MG63 (cell line): ENCODE measurements at regions not wholly inside any gene's neighbourhood (a gene's known extent, or its start where the extent isn't known, plus 50 kb on each side); places are given as distances from the start of the nearest gene placed in this dataset.

Experiments
- DNase-seq: peaks from one replicate; pipeline ENCODE4 v3.0.0-alpha.2; 2020
- H3K27me3 ChIP-seq: fragments of 250-450 bp; sonication (Bioruptor Pico); 2 replicates; pipeline ENCODE4 v1.5.1; 2020; ENCODE audit warnings: mild to moderate bottlenecking, moderate library complexity
- H3K36me3 ChIP-seq: fragments of 250-450 bp; sonication (Bioruptor Pico); 2 replicates; pipeline ENCODE4 v1.5.1; 2020; ENCODE audit warnings: mild to moderate bottlenecking, moderate library complexity
- H3K4me3 ChIP-seq: fragments of 250-450 bp; sonication (Bioruptor Pico); 2 replicates; pipeline ENCODE4 v1.5.1; 2020; ENCODE audit warnings: mild to moderate bottlenecking, moderate library complexity
- H3K9me3 ChIP-seq: fragments of 250-450 bp; sonication (Bioruptor Pico); 2 replicates; pipeline ENCODE4 v1.5.1; 2020; ENCODE audit warnings: mild to moderate bottlenecking, moderate library complexity

DNA sequence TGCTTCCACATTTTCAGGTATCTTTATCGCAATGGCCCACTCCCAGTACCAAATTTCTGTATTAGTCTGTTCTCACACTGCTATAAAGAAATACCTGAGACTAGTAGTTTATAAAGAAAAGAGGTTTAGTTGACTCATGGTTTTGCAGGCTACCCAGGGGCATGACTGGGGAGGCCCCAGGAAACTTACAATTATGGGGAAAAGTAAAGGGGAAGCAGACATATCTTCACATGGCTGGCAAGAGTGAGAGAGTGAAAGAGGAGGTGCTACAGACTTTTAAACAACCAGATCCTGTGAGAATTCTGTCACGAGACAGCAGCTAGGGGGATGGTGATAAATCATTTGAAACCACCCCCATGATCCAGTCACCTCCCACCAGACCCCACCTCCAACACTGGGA, 238.2 kb upstream of the DMAC1 start:
- Histone ChIP-seq H3K4me3 (no peak overlapping the region), H3K9me3 (no peaks in the 10 kb centered on the region), H3K36me3 (no peaks in the 10 kb centered on the region), H3K27me3 (no peaks in the 10 kb centered on the region)
- no peak for DNase-seq

DNA sequence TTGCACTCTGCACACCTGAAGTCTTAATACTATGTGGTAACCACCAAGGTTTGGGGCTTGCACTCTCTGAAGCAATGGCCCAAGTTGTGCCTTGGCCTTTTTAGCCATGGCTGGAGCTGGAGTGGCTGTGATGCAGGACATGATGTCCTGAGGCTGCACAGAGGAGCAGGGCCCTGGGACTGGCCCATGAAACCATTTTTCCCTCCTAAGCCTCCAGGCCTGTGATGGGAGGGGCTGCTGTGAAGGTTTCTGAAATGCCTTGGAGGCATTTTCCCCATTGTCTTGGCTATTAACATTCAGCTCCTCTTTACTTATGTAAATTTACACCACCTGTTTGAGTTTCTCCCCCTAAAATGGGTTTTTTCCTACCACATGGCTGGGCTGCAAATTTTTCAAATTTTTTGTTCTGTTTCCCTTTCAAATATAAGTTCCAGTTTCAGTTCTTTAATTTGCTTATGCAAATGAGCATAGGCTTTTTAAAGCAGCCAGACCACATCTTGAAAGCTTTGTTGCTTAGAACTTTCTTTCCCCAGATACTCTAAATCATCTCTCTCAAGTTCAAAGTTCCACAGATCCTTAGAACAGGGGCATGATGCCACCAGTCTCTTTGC, 237.4 kb upstream of the DMAC1 start:
- no peak for DNase-seq
- no peaks in the 10 kb centered on the region for H3K9me3 ChIP-seq
- H3K27me3 ChIP-seq, result no peaks in the 10 kb centered on the region
- H3K36me3 ChIP-seq, result no peaks in the 10 kb centered on the region
- H3K4me3 ChIP-seq, result no peak overlapping the region

DNA sequence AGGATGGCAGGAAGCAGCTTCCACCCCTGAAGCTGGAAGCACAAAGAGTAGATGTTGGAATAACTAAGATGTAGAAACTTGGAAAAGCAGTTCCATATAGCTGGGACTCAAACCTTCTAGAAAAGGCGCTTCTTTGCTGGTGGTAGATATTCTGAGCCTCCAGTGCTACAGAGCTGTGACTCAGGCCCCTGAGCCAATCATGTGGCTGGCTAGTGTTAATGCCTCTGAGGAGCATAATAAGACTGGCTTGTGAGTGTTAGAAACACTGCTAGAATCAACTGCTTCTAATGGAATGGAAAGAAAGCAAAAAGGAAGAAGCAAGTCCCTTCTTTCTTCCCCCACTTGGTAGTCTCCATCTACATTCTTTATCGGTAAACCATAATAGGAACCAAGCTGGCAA, 234.2 kb upstream of the DMAC1 start:
- no peaks in the 10 kb centered on the region for H3K9me3 ChIP-seq
- no peak overlapping the region for H3K4me3 ChIP-seq
- H3K36me3 ChIP-seq, result no peaks in the 10 kb centered on the region
- DNase-seq, result no peak
- no peaks in the 10 kb centered on the region for H3K27me3 ChIP-seq

DNA sequence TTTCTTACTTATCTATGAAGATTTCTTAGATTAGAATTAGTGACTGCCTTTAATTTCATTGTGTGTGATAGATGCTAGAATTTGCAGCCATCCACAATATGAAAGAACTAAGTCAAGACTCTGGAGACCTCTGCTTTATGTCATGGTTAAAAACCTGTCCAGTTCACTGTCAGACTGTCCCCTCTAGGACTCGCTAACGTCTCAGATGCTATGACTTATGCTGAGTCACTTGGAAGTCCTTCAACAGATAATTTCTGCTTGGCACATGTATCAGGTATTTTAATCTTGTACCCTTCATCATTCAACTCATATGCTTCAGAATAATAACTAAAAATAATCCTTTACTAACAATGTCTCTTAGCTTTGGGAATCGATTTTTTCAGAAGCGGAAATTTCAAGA, 230.5 kb upstream of the DMAC1 start:
- DNase-seq, result no peak
- Histone ChIP-seq H3K4me3 (no peak overlapping the region), H3K36me3 (no peaks in the 10 kb centered on the region), H3K9me3 (no peaks in the 10 kb centered on the region), H3K27me3 (no peaks in the 10 kb centered on the region)

DNA sequence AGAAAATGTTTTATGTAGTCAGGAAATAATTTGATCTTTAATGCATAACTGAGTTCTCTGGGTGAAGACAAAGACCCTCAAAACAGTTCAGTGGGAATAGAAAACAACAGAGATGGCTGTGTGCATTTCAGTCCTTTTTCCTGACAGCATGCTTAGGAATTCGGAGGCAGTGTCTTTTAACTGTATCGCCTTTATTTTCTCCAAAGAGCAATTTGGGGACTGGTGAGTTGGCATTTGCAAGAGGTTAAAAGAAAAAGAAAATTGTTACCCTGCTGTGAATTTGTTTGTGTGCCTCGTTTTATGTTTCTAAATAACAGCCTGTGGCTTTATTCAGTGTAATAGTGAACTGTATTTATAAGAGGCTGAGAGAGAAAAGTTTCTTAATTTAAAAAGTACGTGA, 227.8 kb upstream of the DMAC1 start:
- H3K36me3 ChIP-seq, result no peaks in the 10 kb centered on the region
- DNase-seq, result no peak
- no peaks in the 10 kb centered on the region for H3K9me3 ChIP-seq
- H3K4me3 ChIP-seq, result no peak overlapping the region
- no peaks in the 10 kb centered on the region for H3K27me3 ChIP-seq

DNA sequence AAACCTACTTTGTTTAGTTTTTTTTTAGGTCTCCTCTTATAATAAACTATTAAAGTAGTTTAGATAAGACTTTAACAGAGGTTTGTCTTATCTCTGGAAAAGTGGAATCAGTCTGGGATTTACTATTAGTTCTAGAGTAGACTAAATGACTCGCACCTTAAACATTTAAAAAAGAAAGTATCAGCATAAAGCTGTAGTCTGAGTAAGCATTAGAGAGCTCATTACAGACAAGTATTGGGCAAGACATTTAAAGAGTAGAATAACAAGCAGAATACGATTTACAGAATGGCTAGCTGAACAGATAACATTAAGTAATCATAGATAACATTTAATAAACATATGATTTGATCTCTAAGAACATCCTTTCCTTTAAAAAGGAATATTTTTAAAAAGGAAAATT, 226.0 kb upstream of the DMAC1 start:
- H3K4me3 ChIP-seq, result no peak overlapping the region
- no peaks in the 10 kb centered on the region for H3K36me3 ChIP-seq
- H3K27me3 ChIP-seq, result no peaks in the 10 kb centered on the region
- DNase-seq, result no peak
- no peaks in the 10 kb centered on the region for H3K9me3 ChIP-seq

DNA sequence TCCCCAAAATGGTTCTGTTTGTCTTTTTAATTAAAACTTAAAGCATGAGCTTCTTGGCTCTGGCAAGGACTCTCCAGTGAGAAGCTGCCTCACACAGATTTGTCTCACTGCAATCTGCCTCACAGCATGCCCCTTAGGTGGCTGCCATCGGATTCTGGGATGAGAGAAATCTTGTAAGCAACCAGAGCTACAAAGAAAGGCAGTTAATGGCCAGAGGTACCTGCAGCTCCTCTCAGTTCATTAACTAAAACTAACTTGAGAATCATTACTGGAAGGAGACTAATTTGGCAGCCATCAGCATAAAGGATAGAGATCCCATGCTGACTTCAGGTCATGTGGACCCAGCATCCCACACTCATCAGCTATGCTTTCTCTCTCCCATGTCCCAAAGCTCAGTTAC, 220.6 kb upstream of the DMAC1 start:
- DNase-seq, result no peak
- no peak overlapping the region for H3K4me3 ChIP-seq
- H3K27me3 ChIP-seq, result no peaks in the 10 kb centered on the region
- no peaks in the 10 kb centered on the region for H3K9me3 ChIP-seq
- no peaks in the 10 kb centered on the region for H3K36me3 ChIP-seq

DNA sequence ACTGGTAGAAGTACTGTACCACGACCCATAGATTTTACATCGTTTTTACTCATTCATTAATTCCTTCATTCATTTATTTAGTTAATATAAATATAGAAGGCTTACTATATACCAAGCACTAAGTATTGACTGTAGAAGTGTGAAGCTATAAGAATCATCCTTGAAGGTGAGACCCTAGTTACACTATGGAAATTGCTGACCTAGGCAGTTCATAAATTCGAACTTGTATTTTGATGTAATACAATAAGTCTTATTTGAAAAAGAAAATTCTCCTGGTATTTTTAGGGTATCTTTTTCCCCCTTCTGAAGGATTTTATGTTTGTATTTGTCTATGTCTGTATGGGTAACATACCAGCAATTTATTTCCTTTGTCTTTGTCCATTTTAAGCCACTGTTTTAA, 220.1 kb upstream of the DMAC1 start:
- Histone ChIP-seq H3K9me3 (no peaks in the 10 kb centered on the region), H3K36me3 (no peaks in the 10 kb centered on the region), H3K4me3 (no peak overlapping the region), H3K27me3 (no peaks in the 10 kb centered on the region)
- no peak for DNase-seq

DNA sequence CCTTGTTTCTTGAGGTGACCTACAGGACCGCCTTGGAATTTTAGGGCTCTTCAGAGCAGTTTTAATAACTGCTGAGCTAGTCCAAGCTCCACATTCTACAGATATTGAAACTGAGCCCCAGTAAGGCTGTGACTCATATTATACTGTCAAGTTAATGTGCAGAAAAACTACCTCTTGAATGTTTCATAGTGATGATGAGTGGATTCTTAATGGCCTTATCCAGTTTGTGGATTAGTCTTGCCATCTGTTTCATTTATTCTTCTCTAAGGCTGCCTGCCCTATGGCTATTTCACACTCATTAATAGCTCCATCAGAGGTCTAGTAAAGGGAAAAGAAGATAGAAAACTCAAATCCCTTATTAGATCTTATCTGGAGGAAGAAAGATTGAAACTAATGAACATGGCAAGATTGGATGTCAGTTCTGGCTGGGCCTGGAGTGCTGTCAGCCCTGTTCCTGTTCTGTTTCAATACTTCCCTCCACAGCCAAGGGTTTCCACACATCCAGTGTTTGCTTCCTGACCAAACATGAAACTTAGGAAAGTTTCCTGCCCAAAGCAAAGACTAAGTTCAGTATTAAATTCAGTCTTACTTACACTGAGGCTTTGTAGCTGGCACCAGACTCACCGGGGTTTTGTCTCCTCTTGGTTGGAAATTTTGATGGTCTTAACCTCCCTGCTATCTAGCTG, 215.6 kb upstream of the DMAC1 start:
- DNase-seq, result no peak
- Histone ChIP-seq H3K9me3 (no peaks in the 10 kb centered on the region), H3K4me3 (no peak overlapping the region), H3K27me3 (no peaks in the 10 kb centered on the region), H3K36me3 (no peaks in the 10 kb centered on the region)

DNA sequence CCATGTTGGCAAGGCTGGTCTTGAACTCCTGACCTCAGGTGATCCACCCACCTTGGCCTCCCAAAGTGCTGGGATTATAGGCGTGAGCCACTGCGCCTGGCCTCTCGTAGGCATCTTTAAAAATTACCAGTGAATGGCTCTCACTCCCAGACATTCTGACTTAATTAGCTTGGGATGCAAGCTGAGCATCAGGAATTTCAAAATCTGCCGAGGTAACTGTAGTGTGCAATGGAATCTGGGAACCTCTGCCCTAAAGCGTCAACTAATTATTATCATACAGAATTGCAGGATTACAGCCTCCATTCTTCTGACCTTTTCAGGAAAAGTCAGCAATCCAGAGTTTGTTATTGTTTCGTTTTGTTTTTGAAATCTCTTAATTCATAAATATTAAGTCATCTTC, 213.4 kb upstream of the DMAC1 start:
- no peak for DNase-seq
- no peak overlapping the region for H3K4me3 ChIP-seq
- H3K36me3 ChIP-seq, result no peaks in the 10 kb centered on the region
- no peaks in the 10 kb centered on the region for H3K27me3 ChIP-seq
- H3K9me3 ChIP-seq, result no peaks in the 10 kb centered on the region

DNA sequence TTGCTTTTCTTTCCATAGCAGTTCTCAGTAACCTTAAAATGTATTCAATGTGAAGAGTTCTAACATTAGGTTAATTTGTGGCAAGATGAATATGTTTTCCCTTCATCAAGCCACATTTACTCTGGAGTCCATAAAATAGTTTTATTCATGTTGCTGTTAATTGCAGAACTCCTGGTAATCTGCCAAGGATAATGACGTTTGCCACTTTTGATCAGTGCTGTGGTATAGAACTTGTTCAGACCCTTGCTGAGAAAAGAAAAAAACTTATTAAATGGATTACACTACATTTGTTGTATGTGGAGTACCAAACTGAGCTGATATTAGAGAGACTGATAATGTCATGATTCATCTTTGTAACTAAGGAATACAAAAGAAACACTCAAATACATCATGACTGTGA, 212.4 kb upstream of the DMAC1 start:
- DNase-seq, result no peak
- no peak overlapping the region for H3K4me3 ChIP-seq
- no peaks in the 10 kb centered on the region for H3K36me3 ChIP-seq
- H3K9me3 ChIP-seq, result no peaks in the 10 kb centered on the region
- no peaks in the 10 kb centered on the region for H3K27me3 ChIP-seq

DNA sequence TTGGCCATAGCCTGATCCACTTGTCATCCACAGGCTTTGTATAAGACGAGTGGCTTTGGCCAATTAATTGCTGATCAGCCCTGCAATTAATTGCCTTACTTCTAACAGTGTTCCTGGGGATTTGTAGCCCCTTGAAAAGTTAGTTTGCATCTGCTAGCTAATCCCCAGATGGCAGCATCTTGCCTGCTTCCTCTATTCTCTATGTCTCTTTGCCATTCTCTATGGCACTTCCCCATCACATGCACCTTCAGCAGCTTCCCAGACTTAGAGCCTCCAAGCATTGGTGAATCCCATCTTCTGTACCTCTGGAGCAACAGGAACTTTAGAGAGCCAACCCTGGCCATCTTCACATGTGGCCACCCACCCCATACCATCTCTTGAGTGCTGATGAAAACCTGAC, 197.0 kb upstream of the DMAC1 start:
- Histone ChIP-seq H3K27me3 (no peaks in the 10 kb centered on the region), H3K36me3 (no peaks in the 10 kb centered on the region), H3K4me3 (no peak overlapping the region), H3K9me3 (no peaks in the 10 kb centered on the region)
- DNase-seq, result no peak

DNA sequence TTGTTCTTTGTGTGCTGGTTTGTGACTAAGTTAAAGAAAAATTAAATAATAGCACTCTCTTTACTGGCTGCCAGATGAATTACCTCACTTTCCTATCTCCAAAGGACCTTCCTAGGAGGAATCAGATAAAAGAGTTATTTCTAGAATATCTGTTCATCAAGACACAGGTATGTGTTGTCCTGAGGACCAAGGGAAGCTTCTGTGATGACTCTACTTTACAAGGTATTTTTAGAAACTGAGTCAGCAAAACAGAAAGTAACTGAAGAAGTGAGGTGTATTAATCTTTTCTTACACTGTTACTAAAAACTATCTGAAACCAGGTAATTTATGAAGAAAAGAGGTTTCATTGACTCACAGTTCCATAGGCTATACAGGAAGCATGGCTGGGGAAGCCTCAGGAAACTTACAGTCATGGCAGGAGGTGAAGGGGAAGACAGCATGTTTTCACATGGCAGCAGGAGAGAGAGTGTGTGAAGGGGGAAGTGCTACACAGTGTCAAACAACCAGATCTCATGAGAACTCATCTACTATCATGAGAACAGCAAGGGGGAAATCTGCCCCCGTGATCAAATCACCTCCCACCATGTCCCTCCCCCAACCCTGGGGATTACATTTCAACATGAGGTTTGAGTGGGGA, 189.2 kb upstream of the DMAC1 start:
- Histone ChIP-seq H3K4me3 (no peak overlapping the region), H3K27me3 (no peaks in the 10 kb centered on the region), H3K9me3 (no peaks in the 10 kb centered on the region), H3K36me3 (no peaks in the 10 kb centered on the region)
- DNase-seq, result no peak

DNA sequence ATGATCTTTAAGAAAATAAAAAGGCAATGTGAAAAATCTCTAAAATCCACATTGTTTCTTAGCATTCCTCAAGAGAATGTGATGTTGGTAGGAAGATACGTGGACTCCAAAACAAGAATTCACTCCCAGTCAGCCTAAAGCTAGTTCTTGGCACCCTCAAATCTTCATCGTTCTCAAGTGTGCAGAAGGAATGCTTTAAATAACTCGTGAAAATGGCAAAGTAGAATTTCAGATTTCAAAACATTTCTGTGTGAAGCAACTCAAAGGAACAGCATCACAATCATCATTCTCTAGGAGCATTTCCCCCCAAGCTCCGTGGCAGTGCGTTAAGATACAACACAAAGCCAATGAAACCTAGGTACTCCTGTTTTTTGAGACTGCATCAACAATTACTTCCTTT, 185.1 kb upstream of the DMAC1 start:
- no peak for DNase-seq
- no peak overlapping the region for H3K4me3 ChIP-seq
- no peaks in the 10 kb centered on the region for H3K27me3 ChIP-seq
- no peaks in the 10 kb centered on the region for H3K36me3 ChIP-seq
- no peaks in the 10 kb centered on the region for H3K9me3 ChIP-seq

DNA sequence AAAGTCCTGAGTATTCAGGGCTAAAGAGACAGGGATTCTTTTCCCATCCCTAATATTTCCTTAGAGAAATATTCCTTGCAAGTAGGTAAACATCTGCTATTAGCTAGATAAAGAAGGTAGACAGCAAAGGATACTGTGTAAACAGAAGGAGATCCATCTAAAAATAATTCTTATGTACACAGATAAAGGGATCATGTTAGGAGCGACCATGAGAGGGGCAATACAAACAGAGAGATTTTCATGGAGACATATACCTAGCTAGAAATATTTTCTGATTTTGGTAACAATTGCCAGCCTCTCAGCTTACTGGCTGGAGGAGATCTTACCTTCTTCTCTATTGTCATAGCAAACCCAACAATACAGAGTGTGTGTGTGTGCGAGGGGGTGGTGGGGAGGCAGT, 184.6 kb upstream of the DMAC1 start:
- no peaks in the 10 kb centered on the region for H3K27me3 ChIP-seq
- no peak for DNase-seq
- no peaks in the 10 kb centered on the region for H3K36me3 ChIP-seq
- H3K4me3 ChIP-seq, result no peak overlapping the region
- H3K9me3 ChIP-seq, result no peaks in the 10 kb centered on the region

DNA sequence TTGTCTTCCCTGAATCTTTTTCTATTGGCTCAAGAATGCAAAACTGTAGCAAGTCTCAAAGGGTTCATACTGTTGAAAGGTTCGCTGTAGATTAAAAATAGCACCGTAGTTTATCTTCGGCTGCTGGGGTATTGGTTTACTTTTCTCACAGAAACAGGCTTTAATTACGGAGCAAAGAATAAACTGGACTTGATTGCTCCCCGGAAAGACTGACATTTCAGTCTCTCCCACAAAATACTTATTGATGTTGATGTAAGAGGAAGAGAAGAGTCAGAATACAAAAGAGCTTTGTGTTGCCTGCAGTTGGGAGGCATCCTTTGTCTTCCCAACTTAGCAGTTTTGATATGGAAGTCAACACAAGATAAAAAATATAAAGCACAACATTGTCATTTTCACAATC, 183.9 kb upstream of the DMAC1 start:
- no peaks in the 10 kb centered on the region for H3K36me3 ChIP-seq
- no peak for DNase-seq
- H3K9me3 ChIP-seq, result no peaks in the 10 kb centered on the region

DNA sequence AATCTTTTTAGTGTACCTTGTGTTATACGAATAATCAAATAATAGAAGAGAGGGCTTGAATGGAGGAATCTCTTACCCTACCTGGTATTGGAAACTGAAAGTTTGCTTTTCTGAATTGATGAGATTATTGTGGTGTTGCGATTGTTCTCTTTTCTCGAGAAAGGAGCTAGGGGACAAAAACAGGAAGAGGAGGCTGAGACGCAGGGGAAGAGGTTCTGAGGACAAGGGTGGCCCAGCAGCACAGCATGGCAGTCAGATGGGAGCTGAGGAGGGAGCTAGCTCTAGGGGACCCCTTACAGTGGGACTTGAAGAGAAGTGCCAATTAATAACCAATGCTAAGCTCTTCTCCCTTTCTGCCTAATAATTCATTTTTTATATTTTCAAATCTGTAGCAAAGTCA, 183.3 kb upstream of the DMAC1 start:
- H3K9me3 ChIP-seq, result no peaks in the 10 kb centered on the region
- no peaks in the 10 kb centered on the region for H3K27me3 ChIP-seq
- no peaks in the 10 kb centered on the region for H3K36me3 ChIP-seq
- no peak overlapping the region for H3K4me3 ChIP-seq
- DNase-seq, result no peak

More for the DNA sequence above, 183.9 kb upstream of the DMAC1 start:
- Histone ChIP-seq H3K4me3 (no peak overlapping the region), H3K27me3 (no peaks in the 10 kb centered on the region)

DNA sequence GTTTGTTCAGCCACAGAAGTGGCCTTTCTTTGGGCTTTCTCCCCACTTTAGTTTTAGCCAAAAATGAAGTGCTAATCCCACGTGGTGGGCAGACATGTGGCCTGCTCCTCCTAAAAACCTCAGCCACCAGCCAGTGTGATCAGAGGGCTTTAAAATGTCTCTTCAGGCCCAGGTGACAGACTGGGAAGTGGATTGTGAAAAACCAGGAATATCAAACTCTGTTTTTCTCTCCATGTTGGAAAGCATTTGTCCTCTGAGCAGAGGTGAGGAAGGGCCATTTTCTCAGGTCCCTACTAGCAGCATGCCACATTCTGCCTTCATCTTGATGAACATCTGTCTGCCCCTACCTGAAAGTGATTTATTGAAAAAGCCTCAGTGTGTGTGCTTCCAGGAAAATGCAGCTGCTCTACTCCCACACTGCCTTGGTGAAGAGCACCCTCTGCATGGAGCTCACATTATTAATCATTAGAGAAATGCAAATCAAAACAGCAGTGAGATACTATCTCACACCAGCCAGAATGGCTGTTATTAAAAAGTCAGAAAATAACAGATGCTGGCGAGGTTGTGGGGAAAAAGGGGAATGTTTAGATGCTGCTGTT, 181.2 kb upstream of the DMAC1 start:
- no peak for DNase-seq
- H3K9me3 ChIP-seq, result no peaks in the 10 kb centered on the region

More for the DNA sequence above, 181.2 kb upstream of the DMAC1 start:
- no peaks in the 10 kb centered on the region for H3K36me3 ChIP-seq
- no peak overlapping the region for H3K4me3 ChIP-seq
- no peaks in the 10 kb centered on the region for H3K27me3 ChIP-seq
